ENCODE measurements at regions not wholly inside any gene's neighbourhood (a gene's known extent, or its start where the extent isn't known, plus 50 kb on each side); places are given as distances from the start of the nearest gene placed in this dataset.

DNA sequence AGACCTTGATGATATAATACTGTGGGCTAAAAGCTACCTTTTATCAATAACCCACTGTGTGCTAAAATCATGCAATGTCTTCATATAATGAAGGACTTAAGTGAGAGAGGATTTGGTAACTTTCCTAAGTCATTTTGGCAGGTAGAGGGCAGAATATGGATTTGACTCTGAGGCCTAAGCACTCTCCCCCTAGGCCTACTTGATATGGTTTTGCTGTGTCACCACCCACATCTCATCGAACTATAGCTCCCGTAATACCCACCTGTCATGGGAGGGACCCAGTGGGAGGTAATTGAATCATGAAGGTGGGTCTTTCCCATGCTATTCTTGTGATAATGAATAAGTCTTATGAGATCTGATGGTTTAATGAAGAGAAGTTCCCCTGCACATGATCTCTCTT lies 229.7 kb downstream of the GBA3 start:
- Mint-ChIP-seq H3K27me3 (ENCODE audit: low read depth) (no peaks in the 10 kb centered on the region), H3K4me3 (no peak overlapping the region), H3K36me3 (ENCODE audit: insufficient read depth in 1 of 3, low read depth in 3 of 3) (peaks cover 5 to 6% (median 6%) of the 10 kb centered on the region in 3 experiments; a peak in 6 of 7 replicates), H3K9me3 (peaks cover 8 to 20% of the 10 kb centered on the region in 2 experiments; a peak in 4 of 5 replicates), H3K4me1 (peaks cover 5 to 8% of the 10 kb centered on the region in 2 experiments; a peak in 3 of 4 replicates), H3K27ac (no peak overlapping the region)
- H2BK5ac ChIP-seq (ENCODE audit: insufficient read length, low read length): no peak overlapping the region
- no peaks in the 10 kb centered on the region for H3K79me1 ChIP-seq (ENCODE audit: insufficient read depth, low read depth, low read length, poor library complexity, severe bottlenecking)
- no peak overlapping the region for H3K4ac ChIP-seq (ENCODE audit: low read depth, low read length)
- H3K9me3 ChIP-seq (ENCODE audit: control insufficient read depth, low read depth, low read length): no peaks in the 10 kb centered on the region
- no peak overlapping the region for H3K9ac ChIP-seq (ENCODE audit: extremely low read depth, insufficient read length, low read length)
- no peaks in the 10 kb centered on the region for H3K23me2 ChIP-seq (ENCODE audit: insufficient read length, low read depth, low read length, poor library complexity, severe bottlenecking)
- H3K56ac ChIP-seq (ENCODE audit: insufficient read length, low read depth, low read length): no peak overlapping the region
- no peak overlapping the region for H3K4me2 ChIP-seq (ENCODE audit: insufficient read depth, insufficient read length, low read length)
- no peak for DNase-seq
- H4K20me1 ChIP-seq (ENCODE audit: control insufficient read depth, insufficient read depth, insufficient read length): no peaks in the 10 kb centered on the region
- H2BK120ac ChIP-seq (ENCODE audit: low read depth, low read length, poor library complexity, severe bottlenecking): no peak overlapping the region
- no peak overlapping the region for H4K8ac ChIP-seq (replicated peaks; ENCODE audit: insufficient read length, low read depth, low read length)
- no peak overlapping the region for H3K14ac ChIP-seq (ENCODE audit: insufficient read depth, low read length)
- TF ChIP-seq, protein P1, sequence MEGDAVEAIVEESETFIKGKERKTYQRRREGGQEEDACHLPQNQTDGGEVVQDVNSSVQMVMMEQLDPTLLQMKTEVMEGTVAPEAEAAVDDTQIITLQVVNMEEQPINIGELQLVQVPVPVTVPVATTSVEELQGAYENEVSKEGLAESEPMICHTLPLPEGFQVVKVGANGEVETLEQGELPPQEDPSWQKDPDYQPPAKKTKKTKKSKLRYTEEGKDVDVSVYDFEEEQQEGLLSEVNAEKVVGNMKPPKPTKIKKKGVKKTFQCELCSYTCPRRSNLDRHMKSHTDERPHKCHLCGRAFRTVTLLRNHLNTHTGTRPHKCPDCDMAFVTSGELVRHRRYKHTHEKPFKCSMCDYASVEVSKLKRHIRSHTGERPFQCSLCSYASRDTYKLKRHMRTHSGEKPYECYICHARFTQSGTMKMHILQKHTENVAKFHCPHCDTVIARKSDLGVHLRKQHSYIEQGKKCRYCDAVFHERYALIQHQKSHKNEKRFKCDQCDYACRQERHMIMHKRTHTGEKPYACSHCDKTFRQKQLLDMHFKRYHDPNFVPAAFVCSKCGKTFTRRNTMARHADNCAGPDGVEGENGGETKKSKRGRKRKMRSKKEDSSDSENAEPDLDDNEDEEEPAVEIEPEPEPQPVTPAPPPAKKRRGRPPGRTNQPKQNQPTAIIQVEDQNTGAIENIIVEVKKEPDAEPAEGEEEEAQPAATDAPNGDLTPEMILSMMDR (conservative IDR thresholded peaks at IDR 0.05): no peak
- no peak overlapping the region for H2BK12ac ChIP-seq (ENCODE audit: insufficient read length, low read depth, low read length)
- H3K4me1 ChIP-seq (ENCODE audit: insufficient read depth, low read length): no peaks in the 10 kb centered on the region
- H3K27me3 ChIP-seq (ENCODE audit: insufficient read depth, low read length): no peaks in the 10 kb centered on the region
- H3K23ac ChIP-seq (ENCODE audit: insufficient read length, low read depth, low read length): no peak overlapping the region
- no peak overlapping the region for H2BK15ac ChIP-seq (ENCODE audit: low read depth, low read length)
- H4K91ac ChIP-seq (ENCODE audit: insufficient read length, low read depth, low read length): no peak overlapping the region
- no peak overlapping the region for H3K18ac ChIP-seq (ENCODE audit: insufficient read length, low read depth, low read length)
- no peak overlapping the region for H2AK5ac ChIP-seq (ENCODE audit: insufficient read length, low read length)
- H3T11ph ChIP-seq (ENCODE audit: low read length): no peak overlapping the region
- no peak overlapping the region for H2BK20ac ChIP-seq (ENCODE audit: low read depth, low read length, poor library complexity, severe bottlenecking)
- H2AFZ ChIP-seq (ENCODE audit: low read length): no peak overlapping the region
- no peaks in the 10 kb centered on the region for H3K79me2 ChIP-seq (ENCODE audit: insufficient read depth, low read length)
- no peak overlapping the region for H4K5ac ChIP-seq (ENCODE audit: insufficient read length, low read depth, low read length)
- no peak overlapping the region for H3K27ac ChIP-seq (ENCODE audit: insufficient read length, low read depth, low read length)
- no CpG with 5 or more reads among the region's 2 CpGs for WGBS (ENCODE audit: extremely low coverage, insufficient read length, low lambda C conversion rate)
